ENCODE measurements at regions not wholly inside any gene's neighbourhood (a gene's known extent, or its start where the extent isn't known, plus 50 kb on each side); places are given as distances from the start of the nearest gene placed in this dataset.

- H3K27ac ChIP-seq (ENCODE audit: insufficient read depth, low read length), result no peak overlapping the region
- no peak overlapping the region for H2BK120ac ChIP-seq (ENCODE audit: low read depth, low read length)
- H3K56ac ChIP-seq (ENCODE audit: extremely low read depth, insufficient read depth, low read length), result no peak overlapping the region
- intact Hi-C loops (cut with micrococcal nuclease), result no loop called here
- no CpG with 5 or more reads among the region's 1 CpG for WGBS, 2 experiments (ENCODE audit: extremely low coverage in 2 of 2, insufficient read length in 1 of 2)
- H2AFZ ChIP-seq (replicated peaks; ENCODE audit: low read length, poor library complexity), result no peak overlapping the region
- no peak overlapping the region for H3K4me2 ChIP-seq (ENCODE audit: low read depth, low read length)
- H3K4me3 ChIP-seq (ENCODE audit: insufficient read depth, low read depth, low read length), result no peak overlapping the region
- H3K27me3 ChIP-seq (ENCODE audit: control insufficient read depth, insufficient read depth, low read length), result no peaks in the 10 kb centered on the region
- no peaks in the 10 kb centered on the region for H3K4me1 ChIP-seq (ENCODE audit: control insufficient read depth, insufficient read depth, low read length)
- no peaks in the 10 kb centered on the region for H3K36me3 ChIP-seq (ENCODE audit: control insufficient read depth, insufficient read depth, low read length)
- TF ChIP-seq POLR2A (IDR thresholded peaks at IDR 0.05; ENCODE audit: low read depth, low read length), result no peak
- no peak for TF ChIP-seq ELK1 (IDR thresholded peaks at IDR 0.05; ENCODE audit: borderline replicate concordance, low read depth, low read length)
- TF ChIP-seq BHLHE40 (IDR thresholded peaks at IDR 0.05; ENCODE audit: low read depth, low read length), result no peak
- no peak for TF ChIP-seq NFE2L2 (IDR thresholded peaks at IDR 0.05; ENCODE audit: low read depth, low read length)
- no peak for TF ChIP-seq SMC3 (IDR thresholded peaks at IDR 0.05; ENCODE audit: low read depth, low read length)
- TF ChIP-seq CHD1 (IDR thresholded peaks at IDR 0.05; ENCODE audit: low read depth, low read length), result no peak
- no peak for TF ChIP-seq MAZ (IDR thresholded peaks at IDR 0.05; ENCODE audit: borderline replicate concordance, low read depth, low read length)
- no peak for TF ChIP-seq CTCF (conservative IDR thresholded peaks at IDR 0.05; ENCODE audit: low read depth, low read length)
- TF ChIP-seq CEBPB (IDR thresholded peaks at IDR 0.05; ENCODE audit: low read depth, low read length), result no peak
- no peak for TF ChIP-seq USF2 (IDR thresholded peaks at IDR 0.05; ENCODE audit: low read depth, low read length)
- H3K9me3 ChIP-seq (ENCODE audit: control insufficient read depth, insufficient read depth, low read length), result no peaks in the 10 kb centered on the region
- no peak overlapping the region for H3K9ac ChIP-seq (ENCODE audit: low read depth, low read length)
- no peak overlapping the region for H3K18ac ChIP-seq (ENCODE audit: low read depth, low read length)
- H2AK9ac ChIP-seq (replicated peaks; ENCODE audit: low read depth, low read length, poor library complexity), result no peak overlapping the region
- no peak overlapping the region for H4K8ac ChIP-seq (ENCODE audit: low read depth in 2 of 2, low read length in 2 of 2)
- H4K5ac ChIP-seq (ENCODE audit: low read depth, low read length), result no peak overlapping the region
- BruUV-seq (replicated peaks), result no TSS peak
- dilution Hi-C loops (cut with HindIII; ENCODE audit: low sequenced_read_pairs, unreplicated experiment), result no loop called here
- H2BK5ac ChIP-seq (ENCODE audit: low read depth, low read length, poor library complexity, severe bottlenecking), result no peak overlapping the region
- H2BK15ac ChIP-seq (ENCODE audit: low read depth, low read length), result no peak overlapping the region
- H2AK5ac ChIP-seq (ENCODE audit: low read depth, low read length), result no peak overlapping the region
- ChIA-PET POLR2A (ENCODE audit: unreplicated experiment) (no interaction called here), CTCF (no interaction called here)
- ATAC-seq (ENCODE audit: low read depth) (no peak), DNase-seq (no peak)
- no peaks in the 10 kb centered on the region for H3K79me1 ChIP-seq (ENCODE audit: low read depth in 1 of 2, low read length in 2 of 2)
- H3K23ac ChIP-seq (ENCODE audit: low read depth, low read length), result no peak overlapping the region
- H2BK20ac ChIP-seq (ENCODE audit: low read depth, low read length), result no peak overlapping the region
- H3K4ac ChIP-seq (ENCODE audit: low read depth, low read length), result no peak overlapping the region
- H4K20me1 ChIP-seq (ENCODE audit: insufficient read depth, low read length), result no peaks in the 10 kb centered on the region
- H4K91ac ChIP-seq (ENCODE audit: insufficient read depth, low read depth, low read length), result no peak overlapping the region
- in situ Hi-C loops (cut with MboI; ENCODE audit: low sequenced_read_pairs), result no loop called here
- H3K9me1 ChIP-seq (ENCODE audit: insufficient read depth, low read length), result no peaks in the 10 kb centered on the region
- no peak overlapping the region for H3K14ac ChIP-seq (replicated peaks; ENCODE audit: low read depth, low read length)
Measured at GRCh38 chr14:42460673-42461072, 854.0 kb downstream of the LRFN5 start.
